Fibroblast of pulmonary artery (primary cell): ENCODE measurements at regions not wholly inside any gene's neighbourhood (a gene's known extent, or its start where the extent isn't known, plus 50 kb on each side); places are given as distances from the start of the nearest gene placed in this dataset.

Experiments
- DNase-seq: peaks from one replicate; pipeline ENCODE4 v3.0.0-alpha.2; 2010; ENCODE audit warnings: low read depth
- H3K4me3 ChIP-seq: replicated peaks from 2 replicates; pipeline ENCODE4 v1.5.1; 2011; ENCODE audit warnings: low read depth, mild to moderate bottlenecking, control low read depth, low read length, moderate library complexity
- CTCF ChIP-seq: IDR thresholded peaks from 2 replicates; pipeline ENCODE4 v1.5.1; 2011; ENCODE audit warnings: mild to moderate bottlenecking, control low read depth, low read length, inconsistent platforms; ENCODE audit errors: missing control alignments

GRCh38 chr17:33435721-33436301, 142.7 kb upstream of the ASIC2 start:
- DNase-seq, result peak; percentile 10
- no peak for TF ChIP-seq CTCF
- H3K4me3 ChIP-seq, result no peak overlapping the region

GRCh38 chr17:33436321-33436720, 143.2 kb upstream of the ASIC2 start:
- peak; percentile 43 for DNase-seq
- TF ChIP-seq CTCF, result no peak
- no peak overlapping the region for H3K4me3 ChIP-seq

- no peak overlapping the region for H3K4me3 ChIP-seq
- peak; percentile 63 for DNase-seq
- TF ChIP-seq CTCF, result no peak
Measured at GRCh38 chr17:33438139-33438538, 145.0 kb upstream of the ASIC2 start.

GRCh38 chr17:33438578-33438977, 145.5 kb upstream of the ASIC2 start:
- DNase-seq, result peak; percentile 8
- TF ChIP-seq CTCF, result no peak
- H3K4me3 ChIP-seq, result no peak overlapping the region

- DNase-seq, result no peak
- no peak for TF ChIP-seq CTCF
- no peak overlapping the region for H3K4me3 ChIP-seq
Measured at GRCh38 chr17:33442320-33442719, 149.2 kb upstream of the ASIC2 start.

GRCh38 chr17:33444731-33445130, 151.6 kb upstream of the ASIC2 start:
- no peak for TF ChIP-seq CTCF
- H3K4me3 ChIP-seq, result no peak overlapping the region
- DNase-seq, result no peak

GRCh38 chr17:33447090-33447489, 154.0 kb upstream of the ASIC2 start:
- DNase-seq, result no peak
- no peak overlapping the region for H3K4me3 ChIP-seq
- no peak for TF ChIP-seq CTCF
